NCI-H526 (cell line): ENCODE measurements at regions not wholly inside any gene's neighbourhood (a gene's known extent, or its start where the extent isn't known, plus 50 kb on each side); places are given as distances from the start of the nearest gene placed in this dataset.

Experiments
- DNase-seq, 2 experiments: peaks; one replicate each; lab custom pipeline; 2025; lab: John Stamatoyannopoulos, UW

DNA sequence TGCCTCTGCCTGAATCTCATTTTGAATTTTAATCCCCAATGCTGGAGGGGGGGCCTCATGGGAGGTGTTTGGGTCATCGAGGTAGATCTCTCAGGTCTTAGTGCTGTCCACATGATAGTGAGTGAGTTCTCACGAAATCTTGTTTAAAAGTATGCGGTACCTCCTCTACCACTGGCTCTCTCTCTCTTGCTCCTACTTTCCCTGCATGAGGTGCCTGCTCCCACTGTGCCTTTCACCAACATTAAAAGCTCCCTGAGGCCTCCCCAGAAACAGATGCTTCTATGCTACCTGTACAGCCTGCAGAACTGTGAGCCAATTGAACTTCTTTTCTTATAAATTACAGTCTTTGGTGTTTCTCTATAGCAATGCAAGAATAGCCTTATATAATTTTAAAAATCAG, 560.7 kb upstream of the CPEB2 start:
- no peak for DNase-seq

DNA sequence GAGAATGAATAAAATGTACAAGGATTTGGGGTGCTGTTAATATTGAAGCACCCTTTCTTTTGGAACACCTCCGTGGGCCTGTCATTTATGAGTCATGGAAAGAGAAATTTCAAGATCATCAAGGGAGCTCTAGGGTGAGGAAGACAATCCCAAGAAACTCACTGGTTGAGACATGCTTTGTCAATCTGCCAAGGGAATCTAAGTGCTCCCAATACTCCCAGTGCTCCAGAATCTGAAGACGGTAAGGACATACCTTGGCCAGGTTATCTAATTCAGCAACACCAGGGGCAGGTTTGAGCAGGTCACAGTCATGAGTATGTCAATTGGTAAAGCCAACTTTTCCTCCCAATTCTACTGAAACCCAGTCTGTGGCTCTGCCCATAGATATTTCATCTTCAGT, 556.4 kb upstream of the CPEB2 start:
- DNase-seq, result no peak

DNA sequence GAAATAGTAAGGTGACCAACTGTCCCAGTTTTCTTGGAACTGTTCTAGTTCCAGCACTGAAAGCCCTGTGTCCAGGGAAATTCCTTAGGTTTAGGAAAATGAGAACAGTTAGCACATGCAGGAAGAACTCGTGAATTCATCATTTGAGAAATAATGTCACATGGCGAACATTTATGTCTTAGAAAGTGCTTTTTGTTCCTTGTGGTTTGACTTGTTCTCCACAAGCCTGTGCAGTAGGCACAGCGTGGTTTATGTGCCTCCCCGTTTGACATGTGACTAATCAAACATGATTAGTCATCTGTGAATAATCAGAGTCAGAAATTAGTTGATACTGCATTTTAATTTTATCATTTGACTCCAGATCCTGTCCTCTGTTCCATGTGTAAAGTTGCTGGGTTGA, 556.0 kb upstream of the CPEB2 start:
- no peak for DNase-seq

DNA sequence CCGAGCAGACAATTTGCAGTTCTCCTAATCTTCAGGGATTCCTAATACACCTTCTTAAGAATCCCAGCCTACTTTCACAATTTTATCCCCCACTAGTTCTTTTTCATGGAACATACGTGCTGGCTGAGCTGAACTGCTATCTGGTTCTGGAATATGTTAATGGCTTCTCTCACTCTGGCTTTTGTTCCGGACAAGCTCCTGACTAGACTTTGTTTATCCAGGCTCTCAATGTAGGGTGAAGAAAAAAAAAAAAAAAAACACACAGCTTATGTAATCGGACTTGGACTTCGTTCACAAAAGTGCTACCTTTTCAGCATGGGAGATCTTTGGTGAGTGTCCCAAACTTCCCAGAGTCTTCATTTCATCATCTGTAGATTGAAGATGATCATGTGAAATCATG, 555.4 kb upstream of the CPEB2 start:
- DNase-seq, result no peak

DNA sequence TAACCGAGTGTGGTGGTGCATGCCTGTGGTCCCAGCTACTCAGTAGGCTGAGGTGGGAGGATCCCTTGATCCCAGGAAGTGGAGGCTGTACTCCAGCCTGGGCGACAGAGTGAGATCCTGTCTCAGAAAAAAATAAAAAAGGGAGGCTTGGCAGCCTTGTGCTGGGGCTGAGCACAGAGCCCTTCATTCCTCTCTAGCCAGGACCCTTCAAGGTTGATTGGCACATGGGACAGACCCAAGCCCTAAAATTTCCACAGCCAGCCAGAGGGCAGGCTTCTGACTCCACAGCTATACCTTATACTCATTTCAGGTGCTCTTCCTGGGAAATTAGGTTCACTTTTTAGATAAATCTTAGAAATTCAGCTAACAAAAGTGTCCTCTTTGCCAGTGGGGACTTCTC, 553.0 kb upstream of the CPEB2 start:
- no peak for DNase-seq

DNA sequence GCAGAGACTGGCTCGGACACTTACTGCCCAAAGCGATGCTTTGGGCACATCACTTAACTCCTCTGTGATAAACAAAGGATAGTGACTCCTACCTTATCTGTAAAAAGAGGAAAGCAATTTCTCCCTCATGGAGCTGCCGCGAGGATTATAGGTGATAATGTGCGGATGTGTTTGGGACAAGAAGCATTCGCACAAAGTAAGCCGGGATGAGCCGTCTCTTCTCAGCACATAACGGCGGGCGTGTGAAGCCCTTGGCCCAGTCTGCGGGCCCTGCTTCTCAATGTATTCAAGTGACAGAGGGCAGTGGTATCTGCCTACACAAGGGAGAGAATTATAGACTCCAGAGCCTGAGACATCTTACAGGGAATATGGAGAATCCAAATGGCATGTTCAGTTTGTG, 550.3 kb upstream of the CPEB2 start:
- no peak for DNase-seq

DNA sequence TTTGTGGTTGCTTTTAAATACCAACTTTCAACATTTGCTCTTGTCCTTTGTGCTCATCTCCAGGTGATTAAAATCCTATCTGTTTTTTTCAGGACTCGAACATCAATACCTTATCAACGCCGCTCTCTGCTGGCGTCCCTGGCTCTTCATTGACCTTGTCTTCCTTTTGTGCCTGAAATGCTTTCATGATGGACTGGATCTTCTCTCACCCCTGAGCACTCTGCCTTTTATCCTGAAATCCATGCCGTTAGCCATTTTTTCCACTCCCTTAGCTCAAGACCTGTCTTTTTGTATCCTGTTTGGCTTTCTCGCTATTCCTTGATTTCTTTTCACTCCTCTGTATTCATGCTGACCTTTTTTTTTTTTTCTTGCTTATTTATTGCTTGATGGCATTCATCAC, 549.5 kb upstream of the CPEB2 start:
- no peak for DNase-seq

DNA sequence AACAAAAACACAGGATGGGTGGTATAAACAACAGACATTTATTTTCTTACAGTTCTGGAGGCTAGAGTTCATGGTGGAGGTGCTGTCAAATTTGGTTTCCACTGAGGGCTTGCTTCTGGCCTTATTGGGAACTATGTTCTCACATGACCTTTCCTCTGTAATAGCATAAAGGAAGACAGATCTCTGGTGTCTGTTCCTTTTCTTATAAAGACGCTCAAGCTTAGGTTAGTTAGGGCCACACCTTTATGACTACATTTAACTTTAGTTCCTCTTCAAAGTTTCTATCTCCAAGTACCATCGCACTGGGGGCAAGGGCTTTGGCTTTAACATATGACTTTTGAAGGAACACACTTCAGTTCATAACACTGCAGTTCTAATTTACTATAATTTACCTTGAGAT, 543.8 kb upstream of the CPEB2 start:
- no peak for DNase-seq

DNA sequence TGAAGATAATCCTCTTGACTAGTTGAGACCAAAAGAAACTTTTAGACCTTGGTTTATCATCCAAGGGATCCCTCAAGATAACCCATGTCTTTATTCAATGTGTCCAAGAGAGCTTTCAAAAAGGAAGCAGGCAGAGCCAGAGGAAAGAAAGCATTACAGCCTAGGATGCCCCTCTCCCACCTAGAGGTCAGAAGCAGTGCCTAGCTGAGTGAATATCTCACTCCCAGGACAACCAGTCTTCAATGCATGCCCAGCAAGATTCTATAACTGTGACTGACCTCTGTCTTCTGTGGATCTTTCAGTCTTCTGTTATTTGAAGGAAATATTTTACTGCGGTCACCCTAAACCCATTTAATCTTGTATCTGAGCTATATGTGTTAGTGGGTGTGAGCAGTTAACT, 537.2 kb upstream of the CPEB2 start:
- DNase-seq, result no peak

DNA sequence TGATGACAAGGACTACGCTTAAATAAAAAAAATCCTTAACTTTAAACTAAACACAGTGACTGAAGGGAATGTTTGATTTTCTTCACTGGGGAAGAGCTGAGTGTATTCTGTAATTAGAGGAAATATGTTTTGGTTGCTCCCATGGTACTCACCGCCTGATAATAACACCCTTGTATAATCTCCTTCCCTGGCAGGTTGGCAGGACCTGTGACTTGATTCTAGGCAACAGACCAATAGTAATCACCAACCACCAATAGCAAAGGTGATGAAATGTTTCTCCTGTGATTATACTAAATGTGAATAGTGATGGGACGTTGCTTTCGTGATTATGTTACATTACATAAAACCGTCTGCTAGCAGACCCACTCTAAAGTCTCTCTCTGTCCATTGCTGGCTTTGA, 536.8 kb upstream of the CPEB2 start:
- no peak for DNase-seq

DNA sequence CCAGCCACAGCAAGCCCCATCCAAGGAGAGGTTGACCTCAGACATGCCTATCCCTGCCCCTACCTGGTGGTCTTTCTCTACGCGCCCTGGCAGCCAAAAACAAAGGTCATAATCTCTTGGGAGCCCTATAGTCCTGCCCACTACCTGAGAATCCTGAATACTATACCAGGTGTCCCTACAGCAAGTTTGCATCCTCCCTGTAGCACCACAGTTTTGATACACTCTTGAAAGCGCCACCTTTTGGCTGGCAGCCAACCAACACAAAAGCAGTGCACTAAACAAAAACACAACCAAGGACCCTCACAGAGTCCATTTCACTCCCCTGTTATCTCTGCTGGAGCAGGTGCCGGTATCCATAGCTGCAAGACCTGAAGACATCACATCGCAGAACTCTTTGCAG, 523.8 kb upstream of the CPEB2 start:
- no peak for DNase-seq

DNA sequence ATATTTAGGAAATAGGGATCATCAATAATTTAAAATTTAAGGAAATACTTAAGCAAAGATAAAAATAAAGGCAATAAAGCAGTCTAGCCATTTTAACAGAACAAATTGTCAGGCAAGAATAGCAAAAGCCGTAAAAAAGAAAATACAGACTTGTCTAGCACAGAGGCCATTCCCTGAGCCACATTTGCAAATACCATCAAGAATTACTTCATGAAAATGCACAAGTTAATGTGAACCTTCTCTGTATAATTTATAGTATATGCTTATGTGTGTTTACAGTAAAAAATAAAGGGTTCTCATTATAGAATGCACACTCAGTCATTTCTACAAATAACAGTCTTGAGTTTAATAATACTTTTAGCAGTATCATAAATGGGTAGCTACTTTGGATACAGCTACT, 505.9 kb upstream of the CPEB2 start:
- DNase-seq, result no peak

DNA sequence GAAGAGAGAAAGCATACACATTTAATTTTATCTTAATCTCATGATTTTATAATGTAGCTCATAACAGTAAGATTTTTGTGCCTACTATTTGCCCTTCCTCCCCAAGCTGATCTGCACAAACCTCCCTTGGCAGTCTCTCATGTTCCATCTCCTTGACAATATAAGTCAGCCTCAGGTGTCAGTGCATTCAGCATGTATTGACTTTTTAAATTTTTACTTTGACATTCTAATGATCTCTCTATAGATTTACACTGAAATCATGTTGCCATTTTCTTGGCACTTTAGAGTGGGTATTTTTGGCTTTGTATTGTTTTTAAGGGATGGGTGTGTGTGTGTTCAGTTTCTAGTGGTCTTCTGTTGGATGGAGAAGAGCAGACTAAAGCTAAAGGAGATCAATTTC, 505.3 kb upstream of the CPEB2 start:
- no peak for DNase-seq

DNA sequence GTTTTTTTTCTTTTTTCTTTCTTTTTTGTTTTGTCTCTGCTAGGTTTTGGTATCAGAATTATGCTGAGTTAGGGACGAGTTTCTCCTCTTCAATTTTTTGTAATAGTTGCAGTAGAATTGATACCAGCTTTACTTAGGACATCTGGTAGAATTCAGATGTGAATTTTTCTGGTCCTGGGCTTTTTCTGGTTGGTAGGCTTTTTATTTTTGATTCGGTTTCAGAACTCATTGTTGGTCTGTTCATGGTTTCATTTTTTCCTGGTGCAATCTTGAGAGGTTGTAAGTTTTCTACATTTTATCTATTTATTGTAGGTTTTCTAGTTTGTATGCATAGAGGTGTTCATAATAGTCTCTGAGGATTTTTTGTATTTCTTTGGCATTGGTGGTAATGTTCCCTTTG, 498.1 kb upstream of the CPEB2 start:
- no peak for DNase-seq

DNA sequence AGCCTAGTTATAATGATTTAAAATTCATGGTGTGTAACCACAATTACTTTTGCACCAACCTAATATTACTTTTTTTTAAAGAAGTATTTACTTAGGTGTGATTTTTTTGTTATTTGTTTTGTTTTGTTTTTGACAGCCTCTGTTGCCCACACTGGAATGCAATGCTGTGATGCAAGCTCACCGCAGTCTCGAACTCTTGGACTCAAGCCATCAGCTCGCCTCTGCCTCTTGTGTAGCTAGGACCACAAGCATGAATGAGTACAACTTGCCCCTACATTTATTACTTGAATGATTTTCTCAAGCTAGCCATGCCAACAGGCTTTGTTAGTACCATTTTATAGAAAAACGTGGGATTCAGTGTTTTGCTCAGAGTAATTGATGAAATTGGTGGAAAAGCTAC, 488.8 kb upstream of the CPEB2 start:
- DNase-seq, result no peak

DNA sequence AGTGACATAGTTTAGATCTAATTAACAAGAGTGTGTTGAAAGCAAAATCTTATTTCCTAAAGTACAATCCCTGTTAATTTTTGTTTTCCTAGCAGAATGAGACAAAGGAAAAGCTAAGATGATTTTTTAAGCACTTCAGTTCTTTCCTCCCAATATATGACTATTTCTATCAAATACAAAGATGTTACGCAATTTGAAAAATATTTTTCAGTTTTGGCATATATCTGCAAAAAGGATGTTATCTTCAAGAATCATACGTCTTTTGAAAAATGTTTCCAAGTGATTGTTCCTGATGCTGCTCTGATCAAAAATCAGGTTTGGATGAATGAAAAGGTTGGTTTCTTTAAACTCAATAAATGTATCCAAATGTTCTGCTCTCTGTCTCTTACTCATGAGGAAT, 486.7 kb upstream of the CPEB2 start:
- no peak for DNase-seq

DNA sequence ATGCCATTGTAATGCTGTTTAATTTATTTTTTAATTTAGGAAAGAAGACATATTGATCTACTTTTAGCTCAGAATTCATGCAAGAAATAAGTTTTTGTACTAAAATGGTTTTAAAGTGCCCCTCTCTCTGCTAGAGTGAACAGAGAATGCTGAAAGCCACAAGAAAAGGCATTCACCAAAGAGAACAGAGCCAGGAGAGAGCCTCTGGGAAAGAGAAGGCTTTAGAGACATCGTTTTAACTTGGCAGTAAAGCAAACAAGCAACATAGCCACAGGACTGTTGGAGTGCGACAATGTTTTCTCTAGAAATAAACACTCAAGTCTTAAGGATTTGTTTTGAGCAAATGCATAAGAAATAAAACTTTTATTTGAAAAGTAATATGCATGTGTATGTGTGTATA, 484.1 kb upstream of the CPEB2 start:
- DNase-seq, result no peak

DNA sequence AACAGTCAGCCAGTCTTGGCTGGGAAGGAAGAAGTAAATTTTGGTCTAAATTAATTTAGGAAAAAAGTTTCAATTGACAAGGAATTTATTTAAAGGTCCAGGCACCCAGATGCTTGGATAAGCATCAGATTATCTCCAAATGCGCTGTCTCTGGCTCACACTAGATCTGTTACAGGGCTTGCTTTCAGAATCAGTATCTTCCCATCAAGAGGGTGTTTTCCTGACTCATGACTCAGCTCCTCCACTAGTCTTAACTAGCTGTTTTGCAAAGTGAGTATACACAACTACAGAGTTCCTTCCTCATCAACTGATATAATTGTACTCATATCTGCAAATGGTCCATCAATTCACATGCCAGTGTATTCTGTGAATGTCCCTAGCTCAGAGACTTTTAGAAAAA, 482.1 kb upstream of the CPEB2 start:
- no peak for DNase-seq

DNA sequence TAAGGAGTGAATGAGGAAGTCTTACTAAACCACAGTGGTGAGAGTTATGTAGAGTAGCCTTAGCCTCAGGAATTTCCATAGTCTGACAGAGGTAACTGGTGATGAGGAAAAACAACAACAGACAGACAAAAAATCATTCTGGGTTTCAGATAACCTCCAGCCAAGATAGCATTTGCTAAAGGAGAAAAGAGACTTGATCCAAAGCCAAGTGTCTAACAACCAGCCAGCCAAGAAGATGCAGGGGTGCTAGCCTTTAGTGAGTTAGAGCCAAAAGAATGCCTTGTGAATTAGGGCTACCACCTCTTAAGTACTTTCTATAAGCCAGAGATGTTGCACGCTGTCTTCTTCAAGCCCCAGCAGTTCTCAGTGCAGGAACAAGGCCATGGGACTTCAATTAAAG, 478.0 kb upstream of the CPEB2 start:
- no peak for DNase-seq

DNA sequence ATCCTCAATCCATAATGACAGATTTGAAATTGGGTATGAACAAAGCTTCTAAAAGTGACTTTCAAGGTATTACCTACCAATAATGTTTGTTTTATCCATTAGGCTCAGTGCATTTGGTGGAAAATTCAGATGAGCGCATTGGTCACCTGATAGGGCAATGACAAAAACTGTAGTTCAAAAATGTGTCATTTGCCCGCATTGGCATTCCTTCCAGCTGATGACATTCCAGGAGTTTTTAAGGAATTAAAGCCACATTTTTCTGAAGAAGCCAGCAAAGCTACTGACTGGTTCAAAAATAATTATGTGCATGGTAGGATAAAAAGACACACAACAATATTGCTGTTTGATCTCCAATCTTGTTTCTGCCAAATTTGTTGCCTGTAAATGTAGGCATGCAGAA, 473.4 kb upstream of the CPEB2 start:
- DNase-seq, result no peak

DNA sequence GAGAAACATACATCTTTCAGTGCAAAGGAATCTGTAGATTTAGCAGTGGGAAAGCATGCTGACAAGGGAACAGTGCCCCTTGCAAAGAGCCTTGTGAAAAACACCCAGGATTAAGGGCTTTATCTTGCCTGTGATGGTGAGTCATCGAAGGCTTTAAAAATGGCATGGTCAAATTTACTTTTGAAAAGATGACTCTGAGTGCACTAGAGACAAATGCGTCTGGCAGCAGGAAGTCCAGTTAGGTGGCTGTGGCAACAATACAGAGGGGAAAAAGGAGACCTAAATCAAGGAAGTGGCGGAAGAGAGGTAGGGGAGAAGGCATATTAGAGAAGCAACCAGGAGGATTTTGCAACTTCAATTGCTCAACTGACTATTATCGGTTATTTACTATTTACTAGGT, 472.6 kb upstream of the CPEB2 start:
- no peak for DNase-seq

DNA sequence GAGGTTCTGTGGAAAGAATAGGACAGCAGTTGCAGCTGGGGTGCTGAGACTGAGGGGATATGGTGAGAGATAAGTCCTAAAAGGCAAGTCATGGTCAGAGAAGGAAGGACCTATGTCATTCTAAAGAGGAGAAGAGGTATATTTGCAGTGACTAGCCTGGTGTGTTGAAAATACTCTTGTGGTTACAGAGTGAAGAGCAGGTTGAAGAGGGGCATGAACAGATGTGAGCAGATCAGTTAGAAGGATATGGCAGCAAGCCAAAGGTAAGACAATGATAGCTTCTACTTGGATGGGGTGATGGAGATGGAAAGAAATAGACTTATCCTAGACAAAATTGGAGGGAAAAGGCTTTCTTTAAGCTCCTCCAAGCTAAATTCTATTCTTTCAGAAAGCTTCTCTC, 469.8 kb upstream of the CPEB2 start:
- no peak for DNase-seq

DNA sequence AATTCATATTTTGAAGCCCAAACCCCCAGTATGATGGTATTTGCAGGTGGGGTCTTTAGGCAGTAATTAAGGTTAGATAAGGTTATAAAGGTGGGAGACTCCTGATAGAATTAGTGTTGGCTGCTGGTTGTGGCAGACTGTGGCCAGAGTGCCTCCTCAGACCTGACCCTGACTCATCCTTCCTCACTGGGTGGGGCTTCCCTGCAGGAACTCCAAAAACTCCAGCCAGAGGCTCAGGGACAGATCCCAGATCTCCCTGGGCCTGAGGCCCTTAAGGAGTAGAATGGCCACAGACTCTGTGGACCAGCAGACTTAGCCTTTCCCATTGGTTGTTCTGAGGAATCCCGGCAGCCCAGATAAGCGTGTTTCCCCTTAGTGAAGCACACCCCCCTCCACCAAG, 463.0 kb upstream of the CPEB2 start:
- no peak for DNase-seq

DNA sequence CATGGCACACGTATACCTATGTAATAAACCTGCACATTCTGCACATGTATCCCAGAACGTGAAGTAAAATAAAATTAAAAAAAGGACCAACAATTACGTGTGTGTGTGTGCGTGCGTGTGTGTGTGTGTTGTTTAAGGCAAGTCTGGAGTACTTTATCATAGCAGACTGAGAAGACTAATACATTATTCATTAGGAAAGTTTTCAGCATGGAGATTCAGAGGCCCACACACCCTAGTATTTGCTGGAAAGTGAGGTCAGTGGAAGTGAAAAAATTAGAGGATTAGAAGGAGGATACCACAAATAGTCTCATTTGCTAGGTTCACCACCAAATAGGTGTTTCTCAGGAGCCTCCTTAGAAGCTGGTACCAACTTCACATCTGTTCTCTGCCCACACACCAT, 457.1 kb upstream of the CPEB2 start:
- DNase-seq, result no peak

DNA sequence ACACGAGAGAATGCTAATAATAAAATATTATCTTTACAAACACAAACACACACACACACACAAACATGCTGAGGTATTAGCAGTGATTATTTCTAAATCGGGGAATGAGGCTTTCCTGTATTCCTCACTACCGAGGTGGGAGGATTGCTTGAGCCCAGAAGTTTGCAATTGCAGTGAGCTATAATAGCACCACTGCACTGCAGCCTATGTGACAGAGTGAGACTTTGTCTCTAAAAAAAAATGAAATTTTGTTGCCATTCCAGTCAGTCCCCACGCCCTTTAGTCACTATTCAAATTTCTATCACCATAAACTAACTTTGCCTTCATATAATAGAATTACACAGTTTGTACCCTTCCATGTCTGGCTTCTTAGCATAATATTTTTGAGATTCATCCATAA, 456.5 kb upstream of the CPEB2 start:
- DNase-seq, result no peak

DNA sequence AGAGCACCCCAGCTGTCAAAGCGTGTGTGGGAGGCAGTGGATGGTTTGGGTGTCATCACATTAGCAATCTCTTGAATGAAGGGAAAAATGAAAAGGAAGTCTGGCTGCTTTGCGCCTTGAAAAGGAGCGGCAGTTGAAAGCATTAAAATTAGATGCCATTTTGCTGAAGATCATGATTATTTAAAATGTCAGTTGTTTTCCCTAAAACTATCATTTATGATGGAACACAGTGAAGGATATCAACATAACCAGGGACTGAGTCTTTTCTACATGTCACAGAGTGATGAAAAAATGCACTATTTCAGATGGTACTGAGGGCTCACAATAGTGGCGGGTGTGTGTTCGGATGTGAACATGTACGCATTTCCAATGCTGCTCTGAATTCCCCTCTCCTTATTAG, 450.2 kb upstream of the CPEB2 start:
- DNase-seq, result no peak
